ENCODE measurements at regions not wholly inside any gene's neighbourhood (a gene's known extent, or its start where the extent isn't known, plus 50 kb on each side); places are given as distances from the start of the nearest gene placed in this dataset.

GRCh38 chr14:100980823-100981222, 77.3 kb upstream of the RTL1 start:
- Histone ChIP-seq H3K27ac (ENCODE audit: low read depth in 1 of 2, low read length in 2 of 2) (no peak overlapping the region), H3K4me3 (ENCODE audit: low read length in 2 of 2) (no peak overlapping the region), H3K4me1 (ENCODE audit: control insufficient read depth in 1 of 2, insufficient read depth in 2 of 2, low read length in 2 of 2) (no peaks in the 10 kb centered on the region), H3K36me3 (ENCODE audit: control insufficient read depth in 1 of 2, insufficient read depth in 2 of 2, low read length in 1 of 2) (no peaks in the 10 kb centered on the region), H3K9me3 (ENCODE audit: control insufficient read depth, low read length) (no peaks in the 10 kb centered on the region), H3K27me3 (ENCODE audit: control insufficient read depth in 1 of 2, insufficient read depth in 2 of 2, low read length in 1 of 2) (no peaks in the 10 kb centered on the region)
- 87 to 88% methylated on average over 3 of the region's 3 CpGs for WGBS, 2 donors
- DNase-seq (no peak), ATAC-seq (ENCODE audit: low FRiP score) (no peak)
- intact Hi-C loops (cut with DNase I) = no loop called here

- DNase-seq = no peak
- no peak overlapping the region for H3K27ac ChIP-seq (ENCODE audit: low read depth in 1 of 2, low read length in 2 of 2)
- 78 to 81% methylated on average over 3 of the region's 3 CpGs for WGBS, 2 donors
- H3K9me3 ChIP-seq (ENCODE audit: control insufficient read depth, low read length) = no peaks in the 10 kb centered on the region
- no peaks in the 10 kb centered on the region for H3K36me3 ChIP-seq (ENCODE audit: control insufficient read depth in 1 of 2, insufficient read depth in 2 of 2, low read length in 1 of 2)
- H3K27me3 ChIP-seq (ENCODE audit: control insufficient read depth in 1 of 2, insufficient read depth in 2 of 2, low read length in 1 of 2) = no peaks in the 10 kb centered on the region
- no peaks in the 10 kb centered on the region for H3K4me1 ChIP-seq (ENCODE audit: control insufficient read depth in 1 of 2, insufficient read depth in 2 of 2, low read length in 2 of 2)
- no peak for ATAC-seq (ENCODE audit: low FRiP score)
- no peak overlapping the region for H3K4me3 ChIP-seq (ENCODE audit: low read length in 2 of 2)
- intact Hi-C loops (cut with DNase I) = no loop called here
Observed at GRCh38 chr14:100981809-100982208, 78.3 kb upstream of the RTL1 start.

GRCh38 chr14:100982353-100982752, 78.8 kb upstream of the RTL1 start:
- 63 to 64% methylated on average over 4 of the region's 4 CpGs for WGBS, 2 donors
- intact Hi-C loops (cut with DNase I) = no loop called here
- no peak overlapping the region for H3K27ac ChIP-seq (ENCODE audit: low read depth in 1 of 2, low read length in 2 of 2)
- H3K4me1 ChIP-seq (ENCODE audit: control insufficient read depth in 1 of 2, insufficient read depth in 2 of 2, low read length in 2 of 2) = no peaks in the 10 kb centered on the region
- no peaks in the 10 kb centered on the region for H3K27me3 ChIP-seq (ENCODE audit: control insufficient read depth in 1 of 2, insufficient read depth in 2 of 2, low read length in 1 of 2)
- H3K4me3 ChIP-seq (ENCODE audit: low read length in 2 of 2) = no peak overlapping the region
- ATAC-seq (ENCODE audit: low FRiP score) (no peak), DNase-seq (no peak)
- no peaks in the 10 kb centered on the region for H3K9me3 ChIP-seq (ENCODE audit: control insufficient read depth, low read length)
- no peaks in the 10 kb centered on the region for H3K36me3 ChIP-seq (ENCODE audit: control insufficient read depth in 1 of 2, insufficient read depth in 2 of 2, low read length in 1 of 2)

- Histone ChIP-seq H3K27ac (ENCODE audit: low read depth in 1 of 2, low read length in 2 of 2) (no peak overlapping the region), H3K27me3 (ENCODE audit: control insufficient read depth in 1 of 2, insufficient read depth in 2 of 2, low read length in 1 of 2) (no peaks in the 10 kb centered on the region), H3K4me1 (ENCODE audit: control insufficient read depth in 1 of 2, insufficient read depth in 2 of 2, low read length in 2 of 2) (no peaks in the 10 kb centered on the region), H3K36me3 (ENCODE audit: control insufficient read depth in 1 of 2, insufficient read depth in 2 of 2, low read length in 1 of 2) (no peaks in the 10 kb centered on the region), H3K4me3 (ENCODE audit: low read length in 2 of 2) (no peak overlapping the region), H3K9me3 (ENCODE audit: control insufficient read depth, low read length) (no peaks in the 10 kb centered on the region)
- intact Hi-C loops (cut with DNase I) = no loop called here
- 75 to 77% methylated on average over 6 of the region's 6 CpGs for WGBS, 2 donors
- DNase-seq (no peak), ATAC-seq (ENCODE audit: low FRiP score) (no peak)
Observed at GRCh38 chr14:100982762-100983161, 79.2 kb upstream of the RTL1 start.

- H3K4me1 ChIP-seq (ENCODE audit: control insufficient read depth in 1 of 2, insufficient read depth in 2 of 2, low read length in 2 of 2) = no peaks in the 10 kb centered on the region
- H3K27me3 ChIP-seq (ENCODE audit: control insufficient read depth in 1 of 2, insufficient read depth in 2 of 2, low read length in 1 of 2) = no peaks in the 10 kb centered on the region
- H3K9me3 ChIP-seq (ENCODE audit: control insufficient read depth, low read length) = no peaks in the 10 kb centered on the region
- DNase-seq (no peak), ATAC-seq (ENCODE audit: low FRiP score) (no peak)
- WGBS, 2 donors = 87 to 89% methylated on average over 5 of the region's 5 CpGs
- H3K36me3 ChIP-seq (ENCODE audit: control insufficient read depth in 1 of 2, insufficient read depth in 2 of 2, low read length in 1 of 2) = no peaks in the 10 kb centered on the region
- no peak overlapping the region for H3K27ac ChIP-seq (ENCODE audit: low read depth in 1 of 2, low read length in 2 of 2)
- H3K4me3 ChIP-seq (ENCODE audit: low read length in 2 of 2) = no peak overlapping the region
- intact Hi-C loops (cut with DNase I) = no loop called here
Observed at GRCh38 chr14:100983710-100984109, 80.2 kb upstream of the RTL1 start.

GRCh38 chr14:100988011-100988410, 84.5 kb upstream of the RTL1 start:
- Histone ChIP-seq H3K4me3 (ENCODE audit: low read length in 2 of 2) (no peak overlapping the region), H3K4me1 (ENCODE audit: control insufficient read depth in 1 of 2, insufficient read depth in 2 of 2, low read length in 2 of 2) (no peaks in the 10 kb centered on the region), H3K27me3 (ENCODE audit: control insufficient read depth in 1 of 2, insufficient read depth in 2 of 2, low read length in 1 of 2) (no peaks in the 10 kb centered on the region), H3K27ac (ENCODE audit: low read depth in 1 of 2, low read length in 2 of 2) (no peak overlapping the region), H3K36me3 (ENCODE audit: control insufficient read depth in 1 of 2, insufficient read depth in 2 of 2, low read length in 1 of 2) (no peaks in the 10 kb centered on the region), H3K9me3 (ENCODE audit: control insufficient read depth, low read length) (no peaks in the 10 kb centered on the region)
- DNase-seq (no peak), ATAC-seq (ENCODE audit: low FRiP score) (no peak)
- intact Hi-C loops (cut with DNase I) = no loop called here
- WGBS, 2 donors = 75 to 77% methylated on average over 1 of the region's 1 CpG

GRCh38 chr14:100988411-100988900, 84.9 kb upstream of the RTL1 start:
- H3K27me3 ChIP-seq (ENCODE audit: control insufficient read depth in 1 of 2, insufficient read depth in 2 of 2, low read length in 1 of 2) = no peaks in the 10 kb centered on the region

DNA sequence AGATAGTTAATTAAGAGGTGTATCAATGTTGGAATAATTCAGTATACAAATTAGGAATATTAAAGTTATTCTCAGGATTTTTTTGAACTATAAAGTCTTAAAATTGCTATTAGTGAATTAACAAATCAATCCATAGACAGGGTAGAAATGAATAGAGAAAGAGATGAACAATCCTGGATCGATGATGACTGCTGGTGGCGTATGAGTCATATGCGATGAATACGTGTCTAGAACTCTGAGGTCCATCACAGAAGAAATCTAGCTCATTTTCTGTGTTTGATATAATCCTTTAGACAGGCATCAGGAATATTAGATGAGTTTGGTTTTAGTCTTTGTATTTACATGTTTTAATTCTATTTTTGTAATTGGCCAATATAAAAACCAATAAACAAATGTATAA, 85.4 kb upstream of the RTL1 start:
- 93% methylated on average over 4 of the region's 4 CpGs for WGBS, 2 donors
- Histone ChIP-seq H3K9me3 (ENCODE audit: control insufficient read depth, low read length) (no peaks in the 10 kb centered on the region), H3K27ac (ENCODE audit: low read depth in 1 of 2, low read length in 2 of 2) (no peak overlapping the region), H3K4me3 (ENCODE audit: low read length in 2 of 2) (no peak overlapping the region), H3K4me1 (ENCODE audit: control insufficient read depth in 1 of 2, insufficient read depth in 2 of 2, low read length in 2 of 2) (no peaks in the 10 kb centered on the region), H3K36me3 (ENCODE audit: control insufficient read depth in 1 of 2, insufficient read depth in 2 of 2, low read length in 1 of 2) (no peaks in the 10 kb centered on the region), H3K27me3 (ENCODE audit: control insufficient read depth in 1 of 2, insufficient read depth in 2 of 2, low read length in 1 of 2) (no peaks in the 10 kb centered on the region)
- no peak for DNase-seq
- intact Hi-C loops (cut with DNase I) = no loop called here
- no peak for ATAC-seq (ENCODE audit: low FRiP score)

More at GRCh38 chr14:100988411-100988900, 84.9 kb upstream of the RTL1 start:
- ATAC-seq (ENCODE audit: low FRiP score) (no peak), DNase-seq (no peak)
- intact Hi-C loops (cut with DNase I) = no loop called here
- H3K27ac ChIP-seq (ENCODE audit: low read depth in 1 of 2, low read length in 2 of 2) = no peak overlapping the region
- H3K4me1 ChIP-seq (ENCODE audit: control insufficient read depth in 1 of 2, insufficient read depth in 2 of 2, low read length in 2 of 2) = no peaks in the 10 kb centered on the region
- H3K4me3 ChIP-seq (ENCODE audit: low read length in 2 of 2) = no peak overlapping the region
- H3K36me3 ChIP-seq (ENCODE audit: control insufficient read depth in 1 of 2, insufficient read depth in 2 of 2, low read length in 1 of 2) = no peaks in the 10 kb centered on the region
- H3K9me3 ChIP-seq (ENCODE audit: control insufficient read depth, low read length) = no peaks in the 10 kb centered on the region
- WGBS, 2 donors = 79 to 89% methylated on average over 5 of the region's 5 CpGs

GRCh38 chr14:100989924-100990323, 86.4 kb upstream of the RTL1 start:
- no peaks in the 10 kb centered on the region for H3K27me3 ChIP-seq (ENCODE audit: control insufficient read depth in 1 of 2, insufficient read depth in 2 of 2, low read length in 1 of 2)
- DNase-seq (no peak), ATAC-seq (ENCODE audit: low FRiP score) (no peak)
- H3K9me3 ChIP-seq (ENCODE audit: control insufficient read depth, low read length) = no peaks in the 10 kb centered on the region
- H3K4me3 ChIP-seq (ENCODE audit: low read length in 2 of 2) = no peak overlapping the region
- 81 to 87% methylated on average over 1 of the region's 1 CpG for WGBS, 2 donors
- H3K27ac ChIP-seq (ENCODE audit: low read depth in 1 of 2, low read length in 2 of 2) = no peak overlapping the region
- intact Hi-C loops (cut with DNase I) = no loop called here
- no peaks in the 10 kb centered on the region for H3K4me1 ChIP-seq (ENCODE audit: control insufficient read depth in 1 of 2, insufficient read depth in 2 of 2, low read length in 2 of 2)
- H3K36me3 ChIP-seq (ENCODE audit: control insufficient read depth in 1 of 2, insufficient read depth in 2 of 2, low read length in 1 of 2) = no peaks in the 10 kb centered on the region
